Dermis blood vessel endothelial cell (primary cell): ENCODE measurements at regions not wholly inside any gene's neighbourhood (a gene's known extent, or its start where the extent isn't known, plus 50 kb on each side); places are given as distances from the start of the nearest gene placed in this dataset.

Experiments used
- DNase-seq: peaks from one replicate; pipeline ENCODE4 v3.0.0; 2010

GRCh38 chr9:118215549-118215948, 511.3 kb downstream of the TLR4 start:
- DNase-seq = no peak

GRCh38 chr9:118222375-118222774, 518.2 kb downstream of the TLR4 start:
- DNase-seq = no peak

DNA sequence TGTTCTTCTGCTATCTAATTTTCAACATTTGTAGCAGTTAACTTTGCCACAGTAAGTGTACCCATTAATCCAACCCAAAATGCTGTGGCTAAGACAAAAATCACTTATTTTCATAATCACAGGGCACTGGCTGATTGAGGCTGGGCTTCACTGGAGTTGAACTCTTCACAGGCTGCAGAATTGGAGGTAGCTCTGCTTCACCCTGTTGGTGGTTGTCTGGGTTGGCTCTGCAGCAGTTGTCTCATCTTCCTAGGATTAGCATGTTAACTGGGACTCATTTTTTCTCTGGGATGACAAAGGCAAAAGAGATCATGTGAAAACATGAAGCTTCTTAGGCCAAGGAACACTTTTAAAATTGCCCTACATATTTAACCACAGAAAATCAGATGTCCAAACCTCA, 518.9 kb downstream of the TLR4 start:
- DNase-seq = no peak

DNA sequence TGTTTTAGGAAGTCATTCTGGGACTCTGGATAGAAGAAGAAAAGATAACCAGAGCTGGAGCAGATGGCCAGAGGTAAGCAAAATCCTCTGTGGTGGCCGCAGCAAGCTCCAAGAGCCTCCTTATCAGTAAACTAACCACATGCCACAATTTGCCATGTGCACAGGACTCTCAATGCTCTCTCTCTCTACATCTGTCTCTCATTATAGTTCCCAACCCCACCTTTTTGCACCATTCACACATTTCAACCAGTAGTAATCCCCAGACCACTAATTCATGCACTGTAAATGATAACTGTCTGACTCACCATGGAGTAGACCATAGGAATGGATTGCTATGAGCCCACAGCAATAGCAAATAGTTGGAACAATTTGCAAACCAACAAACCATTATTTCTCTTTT, 526.1 kb downstream of the TLR4 start:
- DNase-seq = no peak

DNA sequence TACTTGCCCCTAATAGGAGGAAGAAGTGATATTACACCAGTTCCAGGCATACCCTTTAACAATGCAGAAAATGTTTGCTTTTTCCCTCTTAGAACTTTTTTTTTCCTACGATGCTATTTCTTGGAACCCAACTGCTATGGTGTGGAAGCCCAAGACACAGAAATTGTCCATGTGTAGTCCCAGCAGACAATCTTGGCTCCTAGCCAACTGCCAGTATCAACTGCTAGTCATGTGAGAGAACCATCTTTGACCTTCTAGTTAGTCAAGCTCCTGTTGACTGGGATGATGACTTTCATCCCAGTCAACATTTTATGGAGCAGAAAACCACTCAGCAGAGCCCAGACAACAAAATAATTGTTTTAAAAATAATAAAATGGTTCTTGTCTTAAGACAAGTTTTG, 532.4 kb downstream of the TLR4 start:
- DNase-seq = no peak

- no peak for DNase-seq
These were observed 533.9 kb downstream of the TLR4 start for GRCh38 chr9:118238139-118238538.

DNA sequence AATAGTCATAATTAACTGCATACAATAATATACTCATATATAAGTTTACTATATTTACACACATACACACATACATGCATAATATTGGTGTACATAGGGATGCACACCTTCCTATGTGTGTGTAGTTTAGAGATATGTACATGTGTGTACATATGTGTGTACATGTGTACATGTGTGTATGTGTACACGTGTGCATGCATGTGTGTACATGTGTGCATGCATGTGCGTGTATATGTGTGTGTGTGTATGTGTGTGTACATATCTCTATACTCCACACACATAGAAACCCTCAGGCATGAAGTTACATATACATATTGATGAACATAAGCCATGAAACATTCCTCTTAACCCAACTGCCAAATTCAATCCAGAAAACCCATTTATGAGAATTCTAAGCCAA, 547.8 kb downstream of the TLR4 start:
- no peak for DNase-seq

- DNase-seq = no peak
These were observed 558.0 kb downstream of the TLR4 start for GRCh38 chr9:118262191-118262590.

GRCh38 chr9:118263949-118264348, 559.7 kb downstream of the TLR4 start:
- no peak for DNase-seq

DNA sequence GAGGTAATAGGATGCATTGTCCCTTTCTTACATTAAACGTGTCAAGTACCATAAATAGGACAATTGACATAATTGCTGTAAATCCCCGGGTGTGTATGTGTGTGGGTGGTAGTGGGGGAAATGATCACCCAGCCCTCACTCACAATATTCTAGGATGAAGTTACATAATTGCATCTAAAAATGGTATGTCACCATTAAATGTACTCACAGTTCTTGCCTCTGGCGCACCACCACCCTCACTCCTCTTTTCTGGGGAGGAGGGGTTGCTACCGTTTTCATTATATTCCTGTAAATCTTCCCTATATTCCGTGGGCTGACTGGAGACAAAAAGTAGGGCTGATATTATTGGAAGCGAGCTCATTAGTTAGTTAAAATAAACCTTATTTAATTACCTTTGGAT, 563.8 kb downstream of the TLR4 start:
- no peak for DNase-seq

DNA sequence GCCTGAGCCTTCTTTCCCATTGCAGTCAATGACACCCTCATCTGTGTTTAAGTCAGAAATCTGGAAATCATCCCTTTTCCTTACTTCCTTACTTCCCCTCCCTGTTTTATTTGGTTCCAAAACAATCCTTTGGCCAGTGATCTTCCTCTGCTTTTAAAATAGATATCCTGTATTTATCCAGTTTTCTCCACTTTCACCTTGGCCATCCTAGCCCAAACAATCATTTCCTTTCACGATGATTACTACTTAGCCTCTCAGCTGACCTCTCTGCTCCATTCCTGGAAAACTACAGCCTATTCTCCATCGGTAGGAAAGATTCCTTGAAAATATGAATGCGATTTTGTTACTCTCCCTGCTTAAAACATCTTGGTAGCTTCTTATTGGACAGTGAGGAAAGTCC, 565.4 kb downstream of the TLR4 start:
- DNase-seq = no peak

- no peak for DNase-seq
These were observed 567.1 kb downstream of the TLR4 start for GRCh38 chr9:118271331-118271730.

DNA sequence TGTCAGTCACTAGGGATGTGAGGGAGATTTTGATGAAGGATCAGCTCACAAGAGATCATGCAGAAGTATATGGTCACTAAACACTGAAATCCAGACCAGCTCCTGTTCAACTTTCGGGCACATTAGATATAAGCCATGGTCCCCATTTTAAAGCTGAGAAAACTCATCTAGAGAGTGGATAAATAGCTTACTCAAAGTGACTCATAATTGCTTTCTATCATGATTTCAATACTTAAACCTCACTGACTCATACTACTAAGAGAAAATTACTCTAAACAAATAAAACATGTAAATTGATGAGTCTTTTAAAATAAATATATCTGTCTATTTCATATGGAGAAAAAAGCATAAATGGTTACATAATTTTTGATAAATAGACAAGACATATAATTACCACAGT, 567.7 kb downstream of the TLR4 start:
- no peak for DNase-seq

DNA sequence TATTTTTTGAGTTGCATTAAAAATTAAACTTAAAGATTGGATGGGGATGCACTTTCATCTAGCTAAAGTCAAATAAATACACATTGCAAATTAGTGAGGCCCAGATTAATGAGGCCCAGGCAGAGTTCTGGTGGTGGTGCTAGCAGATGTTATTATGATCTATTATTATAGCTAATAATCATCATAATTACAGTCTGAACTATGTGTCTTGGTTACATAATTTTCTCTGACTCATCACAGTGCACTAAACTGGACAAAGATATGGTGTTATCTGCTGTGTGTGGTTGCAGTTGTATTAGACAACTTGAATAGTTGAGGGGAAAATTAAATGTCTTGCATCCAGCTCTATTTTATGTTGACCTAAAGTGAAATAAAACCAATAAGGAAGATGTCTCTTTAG, 568.8 kb downstream of the TLR4 start:
- DNase-seq = no peak

DNA sequence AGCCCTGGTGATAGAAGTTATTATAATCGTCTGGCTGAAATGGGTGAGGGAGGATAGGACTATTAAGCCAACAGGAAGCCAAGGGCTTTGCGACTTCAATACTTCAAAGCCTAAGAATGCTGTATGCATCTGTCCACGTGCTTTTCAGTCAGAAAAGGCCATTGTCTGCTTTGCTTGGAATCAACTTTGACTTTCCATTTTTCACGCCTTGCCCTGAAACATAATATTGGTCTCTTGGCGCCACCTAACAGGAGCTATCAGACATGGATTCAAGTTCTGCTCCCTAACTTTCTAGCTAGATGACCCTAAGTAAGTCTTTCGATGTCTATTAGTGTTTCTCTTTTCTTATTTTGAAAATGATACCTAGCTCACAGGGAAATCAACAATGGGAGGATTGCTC, 572.6 kb downstream of the TLR4 start:
- no peak for DNase-seq

- DNase-seq = no peak
These were observed 577.6 kb downstream of the TLR4 start for GRCh38 chr9:118281772-118282171.

- no peak for DNase-seq
These were observed 579.3 kb downstream of the TLR4 start for GRCh38 chr9:118283488-118283887.

DNA sequence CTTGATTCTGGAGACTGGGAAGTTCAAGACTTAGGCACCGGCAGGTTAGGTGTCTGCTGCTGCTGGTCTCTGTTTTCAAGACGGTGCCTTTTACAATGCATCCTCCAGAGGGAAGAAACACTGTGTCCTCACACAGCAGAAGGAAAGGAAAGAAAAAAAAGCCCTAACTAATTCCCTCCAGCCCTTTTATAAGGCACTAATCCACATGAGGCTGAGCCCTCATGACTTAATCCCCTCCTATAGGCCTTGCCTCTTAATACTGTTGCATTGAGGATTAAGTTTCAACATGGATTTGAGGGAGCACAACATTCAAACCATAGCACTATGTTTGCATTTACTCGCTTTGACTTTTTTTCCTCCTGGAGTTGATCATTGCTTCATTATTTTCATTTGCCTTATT, 585.9 kb downstream of the TLR4 start:
- DNase-seq = no peak

DNA sequence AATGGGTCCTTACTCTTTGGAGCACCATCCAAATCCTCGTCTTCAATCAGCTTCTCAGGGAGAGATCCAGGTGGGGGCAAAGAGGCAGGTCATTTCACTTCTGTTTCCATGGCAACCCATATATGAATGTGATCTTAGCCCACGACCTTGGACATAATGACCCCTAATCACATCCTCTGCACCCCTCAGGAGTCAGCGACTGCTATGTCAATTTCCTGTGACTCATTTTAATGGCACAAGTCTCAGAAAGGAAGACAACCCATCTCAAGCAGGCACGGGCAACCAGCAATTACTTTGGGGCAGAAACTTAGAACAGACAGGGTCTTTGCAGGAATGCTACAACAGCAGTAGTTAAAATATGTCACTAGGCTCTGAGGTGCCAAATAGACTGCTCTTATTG, 591.2 kb downstream of the TLR4 start:
- DNase-seq = no peak

GRCh38 chr9:118302721-118303120, 598.5 kb downstream of the TLR4 start:
- DNase-seq = no peak

DNA sequence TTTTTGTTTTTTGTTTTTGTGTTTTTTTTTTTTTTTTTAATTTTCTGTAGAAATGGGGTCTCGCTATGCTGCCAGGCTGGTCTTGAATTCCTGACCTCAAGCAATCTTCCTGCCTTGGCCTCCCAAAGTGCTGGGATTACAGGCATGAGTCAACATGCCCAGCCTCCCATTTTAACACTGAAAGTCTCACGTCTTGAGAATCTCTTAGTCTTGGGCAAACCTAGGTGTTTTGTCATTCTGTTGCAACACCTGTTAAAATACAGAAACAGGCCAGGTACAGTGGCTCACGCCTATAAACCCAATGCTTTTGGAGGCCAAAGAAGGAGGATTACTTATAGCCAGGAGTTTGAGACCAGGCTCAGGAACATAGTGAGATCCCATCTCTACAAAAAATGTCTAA, 599.0 kb downstream of the TLR4 start:
- DNase-seq = no peak

- DNase-seq = no peak
These were observed 601.1 kb downstream of the TLR4 start for GRCh38 chr9:118305331-118305730.

DNA sequence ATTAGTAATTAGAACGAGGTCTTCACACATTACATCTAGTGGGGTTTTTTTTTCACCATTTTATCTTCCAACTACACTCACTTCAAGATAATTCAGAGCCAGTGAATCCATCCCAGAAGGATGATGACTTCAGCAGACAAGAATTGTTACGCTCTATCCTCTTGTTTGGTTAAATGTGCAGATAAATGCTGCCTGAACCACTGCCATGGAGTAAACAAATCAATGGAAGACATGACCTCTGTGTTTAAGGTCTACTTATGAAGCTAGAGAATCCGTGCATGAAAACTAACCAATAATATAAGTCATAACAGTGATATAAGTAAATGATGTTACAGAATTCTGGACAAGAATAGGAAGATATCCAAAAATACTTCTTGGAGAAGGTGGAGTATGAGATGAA, 602.6 kb downstream of the TLR4 start:
- no peak for DNase-seq

GRCh38 chr9:118313965-118314364, 609.8 kb downstream of the TLR4 start:
- no peak for DNase-seq

GRCh38 chr9:118316831-118317343, 612.7 kb downstream of the TLR4 start:
- DNase-seq = no peak
